GM19397 (cell line): ENCODE measurements at regions not wholly inside any gene's neighbourhood (a gene's known extent, or its start where the extent isn't known, plus 50 kb on each side); places are given as distances from the start of the nearest gene placed in this dataset.

ENCODE experiments used
- ATAC-seq: cut with Tn5 transposase; IDR thresholded peaks from one replicate; pipeline ENCODE4 v1.9.1; 2021; ENCODE audit warnings: mild to moderate bottlenecking, moderate library complexity; ENCODE audit not compliant: unreplicated experiment

DNA sequence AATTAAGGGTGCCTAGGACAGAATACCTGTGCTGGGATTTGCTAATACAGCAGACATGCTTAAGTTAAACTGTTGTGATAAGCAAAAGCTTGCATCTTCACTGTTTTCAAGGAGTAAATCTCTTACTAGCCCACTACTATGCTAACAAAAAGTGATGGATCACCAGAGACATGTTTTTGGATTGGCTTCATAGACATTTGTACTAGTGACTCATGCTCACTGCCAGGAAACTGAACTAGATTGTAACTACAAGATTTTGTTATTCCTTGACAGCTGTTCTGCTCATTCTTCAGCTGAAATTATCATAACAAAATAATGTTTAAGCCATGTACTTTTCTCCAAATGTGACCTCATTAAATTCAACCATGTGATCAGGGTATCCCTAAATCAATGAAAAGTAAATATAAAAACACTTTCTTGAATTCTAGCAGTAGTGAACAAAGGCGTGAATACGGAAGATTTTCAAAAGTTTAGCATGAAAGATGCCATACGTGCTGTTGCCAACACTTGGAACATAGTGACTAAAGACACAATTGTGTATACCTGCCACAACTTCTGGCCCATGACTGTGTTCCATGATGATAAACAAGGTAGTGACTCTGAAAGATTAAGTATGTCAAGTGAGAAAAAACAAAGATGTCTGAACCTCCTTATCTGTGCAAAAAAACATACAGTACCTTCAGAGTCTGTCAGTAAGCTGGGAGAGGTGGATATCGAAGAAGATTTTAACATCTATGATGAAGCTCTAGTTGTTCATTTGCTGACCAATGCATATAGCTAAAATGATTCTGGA is 154.0 kb downstream of the BTC start:
- ATAC-seq, result no peak

GRCh38 chr4:74642006-74642405 is 152.3 kb downstream of the BTC start:
- no peak for ATAC-seq

DNA sequence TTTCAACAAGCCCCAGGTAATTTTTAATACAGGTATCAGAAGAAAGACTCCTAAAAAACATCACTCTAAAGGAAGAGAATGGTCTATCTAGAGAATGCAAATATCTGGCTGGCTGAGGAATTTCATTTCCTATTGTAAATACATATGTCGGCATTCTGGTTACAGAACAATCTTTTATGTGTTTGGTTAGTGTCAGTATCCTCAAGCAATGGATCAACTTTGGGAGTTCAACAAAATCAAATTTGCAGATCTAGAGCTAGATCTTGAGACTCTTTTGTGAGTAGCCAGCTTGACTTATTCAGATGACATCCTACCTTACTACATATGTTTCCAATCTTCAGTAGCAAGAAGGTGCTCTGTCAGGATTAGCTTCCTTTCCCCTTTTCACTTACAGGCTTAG is 145.1 kb downstream of the BTC start:
- no peak for ATAC-seq

GRCh38 chr4:74651198-74651597 is 143.1 kb downstream of the BTC start:
- ATAC-seq, result no peak

DNA sequence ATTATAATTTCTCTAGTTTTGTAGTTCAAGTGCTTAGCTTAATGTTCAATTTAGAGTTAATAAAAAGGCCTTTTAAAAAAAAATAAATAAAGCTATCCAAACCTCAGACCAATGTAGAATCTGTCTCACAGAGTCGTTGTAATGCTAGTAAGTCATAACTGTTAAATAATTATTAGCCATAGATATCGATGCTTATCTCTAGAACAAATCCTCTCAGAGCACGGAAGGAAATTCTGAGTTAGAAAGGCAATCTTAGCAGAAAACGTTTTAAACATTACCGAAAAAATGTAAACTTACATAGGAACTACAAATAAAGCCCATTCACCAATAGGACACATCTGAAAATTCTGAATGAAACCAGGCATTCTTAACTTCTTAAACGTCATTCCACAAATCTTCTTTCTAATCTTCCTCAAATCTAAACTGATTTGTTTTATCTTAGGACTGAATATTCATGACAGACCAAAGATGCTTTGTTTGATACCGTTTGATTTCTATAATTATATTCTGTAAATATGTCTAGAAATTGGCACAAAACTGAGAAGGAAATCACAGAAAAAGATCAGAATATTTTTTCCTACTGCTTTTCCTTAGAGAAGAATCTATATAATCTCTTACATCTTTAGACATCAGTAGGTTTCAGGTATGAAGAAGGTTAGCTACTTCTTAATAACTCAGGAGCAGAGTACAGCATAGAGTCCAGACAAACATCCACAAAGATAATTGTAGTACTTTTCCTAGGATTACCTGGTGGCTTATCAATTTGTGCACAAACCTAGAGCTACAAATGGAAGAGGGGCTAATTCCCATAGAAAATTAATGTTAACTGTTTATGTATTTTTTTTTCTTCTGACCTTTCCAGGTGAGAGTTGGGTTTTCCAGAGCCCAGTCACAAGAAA is 140.7 kb downstream of the BTC start:
- no peak for ATAC-seq

DNA sequence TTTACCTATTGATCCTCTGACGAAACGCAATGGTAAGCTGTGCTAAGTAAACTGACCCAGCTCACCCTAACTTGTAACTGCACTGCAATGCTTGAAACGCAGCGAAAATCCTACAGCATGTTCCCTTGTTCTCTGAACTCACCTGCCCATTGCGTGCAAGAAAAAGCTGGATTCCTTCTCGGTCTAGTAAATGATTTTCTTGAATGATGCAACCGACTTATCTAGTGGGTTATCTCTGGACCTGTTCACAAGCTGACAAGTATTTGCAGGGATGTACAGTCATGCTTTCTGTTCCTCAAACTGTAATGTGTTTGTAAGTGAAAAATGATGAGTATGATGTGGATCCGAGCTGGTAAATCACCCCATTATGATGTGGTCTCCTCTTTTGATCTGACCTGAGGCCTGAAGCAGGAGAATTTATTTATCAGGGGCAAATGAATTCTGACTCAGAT is 140.1 kb downstream of the BTC start:
- ATAC-seq, result no peak

GRCh38 chr4:74656596-74656995 is 137.7 kb downstream of the BTC start:
- no peak for ATAC-seq

DNA sequence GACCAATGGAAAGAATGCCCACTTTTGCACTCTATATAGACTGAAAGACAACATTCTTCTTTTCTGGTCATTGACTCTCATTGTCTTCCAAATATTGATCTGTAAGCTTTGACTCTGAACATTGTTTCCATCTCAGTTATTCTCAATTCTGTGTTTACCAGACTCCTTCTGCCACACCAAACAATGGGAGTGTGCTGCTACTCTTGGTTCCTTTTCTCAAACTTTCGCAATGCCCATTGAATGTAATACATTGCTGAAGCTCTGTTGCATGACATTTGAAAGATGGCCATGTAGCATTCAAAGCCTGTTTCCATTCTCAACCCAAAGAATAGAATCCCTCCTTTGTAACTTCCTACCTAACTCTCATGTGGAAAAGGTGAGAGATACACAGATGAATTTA is 136.2 kb downstream of the BTC start:
- no peak for ATAC-seq

- no peak for ATAC-seq
Observed at GRCh38 chr4:74659576-74660411, 134.5 kb downstream of the BTC start.

- no peak for ATAC-seq
Observed at GRCh38 chr4:74660866-74661265, 133.5 kb downstream of the BTC start.

- ATAC-seq, result no peak
Observed at GRCh38 chr4:74661427-74662201, 132.7 kb downstream of the BTC start.

- ATAC-seq, result no peak
Observed at GRCh38 chr4:74663631-74664030, 130.7 kb downstream of the BTC start.

GRCh38 chr4:74665346-74665745 is 129.0 kb downstream of the BTC start:
- ATAC-seq, result no peak

GRCh38 chr4:74665876-74666275 is 128.4 kb downstream of the BTC start:
- ATAC-seq, result no peak

DNA sequence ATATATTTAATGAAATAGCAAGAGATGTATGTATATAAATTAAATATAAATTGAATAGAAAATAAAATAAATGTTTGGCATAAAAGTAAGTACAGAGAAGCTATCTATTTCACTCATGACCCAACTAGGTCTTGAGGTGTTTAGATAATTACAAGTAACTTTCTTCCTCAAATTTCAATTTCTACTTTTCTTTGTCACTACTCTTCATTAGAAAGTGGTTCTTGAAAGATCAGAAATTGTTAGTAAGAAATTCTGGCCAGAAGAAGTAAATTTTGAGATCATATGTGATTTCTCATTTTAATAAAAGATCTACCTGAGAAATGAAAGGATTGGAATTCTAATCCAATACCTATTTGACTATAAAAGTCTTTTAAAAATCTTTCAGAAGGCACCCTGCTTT is 126.9 kb downstream of the BTC start:
- ATAC-seq, result no peak

GRCh38 chr4:74667944-74668343 is 126.4 kb downstream of the BTC start:
- ATAC-seq, result no peak

DNA sequence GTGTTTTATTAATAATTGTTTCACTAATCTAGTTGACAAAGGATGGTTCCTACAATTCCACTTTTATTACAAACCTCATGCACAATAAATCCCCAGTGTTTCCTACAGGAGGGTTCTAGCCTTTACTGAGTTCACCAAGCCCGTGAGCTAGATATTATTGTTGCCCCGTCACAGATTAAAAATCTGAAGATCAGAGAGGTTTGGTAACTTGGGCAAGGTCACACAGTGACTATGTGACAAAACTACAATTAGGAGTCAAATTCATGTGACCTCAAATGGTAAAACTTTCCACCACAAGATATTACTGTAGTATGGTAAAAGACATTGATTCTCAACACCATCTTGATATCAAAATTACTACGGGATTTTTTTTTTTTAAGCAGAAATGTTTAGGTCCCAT is 124.6 kb downstream of the BTC start:
- ATAC-seq, result no peak

DNA sequence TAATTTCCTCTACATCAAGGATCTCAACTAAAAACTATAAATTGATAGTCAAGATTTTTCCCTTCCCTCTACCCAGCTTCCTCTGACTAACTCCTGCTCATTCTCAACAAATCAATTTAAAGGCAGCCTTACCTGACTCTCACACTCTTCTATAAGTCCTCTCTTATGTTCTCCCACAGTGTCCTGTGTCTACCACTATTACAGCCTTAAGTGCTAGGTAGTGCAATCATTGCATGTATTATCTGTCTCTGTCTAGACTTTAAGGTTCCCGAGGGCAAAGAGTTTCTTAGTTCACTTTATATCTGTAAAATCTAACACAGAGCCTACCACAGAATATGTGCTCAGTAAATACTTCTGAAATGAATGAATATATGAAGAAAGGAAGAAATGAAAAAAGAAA is 123.7 kb downstream of the BTC start:
- ATAC-seq, result no peak

DNA sequence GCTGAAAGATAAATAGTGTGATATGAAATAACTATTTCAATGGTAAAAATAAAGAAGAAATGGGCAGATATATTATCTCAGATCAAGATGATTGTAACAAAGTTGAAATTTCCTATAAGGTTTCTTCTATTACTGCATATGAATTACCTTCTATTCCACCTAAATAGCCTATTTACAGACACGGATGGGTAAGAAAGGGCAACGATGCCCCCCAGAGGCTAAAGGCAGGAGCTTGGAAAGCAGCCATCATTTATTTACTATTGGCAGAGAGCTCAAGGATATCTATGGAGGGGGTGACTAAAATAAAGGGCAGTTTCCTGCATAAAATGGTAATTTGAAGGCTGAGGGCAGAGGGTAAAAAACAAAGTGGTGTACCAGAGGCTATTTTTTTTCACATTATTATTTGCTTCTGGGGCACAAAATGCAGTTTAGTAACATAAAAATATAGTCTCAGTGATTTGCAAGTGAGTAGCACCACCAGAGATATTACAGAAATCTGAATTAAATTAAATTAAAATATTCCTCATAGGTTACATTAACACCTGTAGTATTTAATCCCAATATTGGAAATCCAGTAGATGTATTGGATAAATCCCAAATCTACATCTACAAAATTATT is 123.1 kb downstream of the BTC start:
- ATAC-seq, result no peak

DNA sequence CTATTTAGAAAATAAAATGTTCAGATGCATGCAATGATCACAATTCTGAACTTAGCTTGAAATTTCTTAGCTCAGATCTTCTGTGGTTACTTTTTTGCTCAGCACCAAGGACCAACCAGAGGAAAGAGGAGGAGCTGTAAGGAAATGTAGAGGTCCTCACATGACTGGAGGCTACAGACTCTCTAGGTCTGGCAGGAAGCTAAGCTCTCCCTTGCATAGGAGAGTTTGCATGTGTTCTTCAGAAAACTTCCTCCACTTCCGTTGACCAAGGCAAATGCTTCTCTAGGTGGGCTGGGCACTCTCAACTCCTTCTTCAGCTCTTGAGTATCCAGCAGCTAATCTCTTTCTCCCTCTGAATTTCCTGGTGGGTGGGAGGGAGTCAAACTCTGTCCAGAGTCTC is 119.6 kb downstream of the BTC start:
- ATAC-seq, result no peak
